C4-2B (cell line): ENCODE measurements at regions not wholly inside any gene's neighbourhood (a gene's known extent, or its start where the extent isn't known, plus 50 kb on each side); places are given as distances from the start of the nearest gene placed in this dataset.
"Not testable (repeated sequence)": the region's sequence is repeated elsewhere in the genome, so short reads cannot be mapped to it uniquely, and the experiment has no call there.

Experiments used
- H3K27ac ChIP-seq: fragments of 450-650 bp; 2 replicates; pipeline ENCODE4 v1.5.1; 2017

DNA sequence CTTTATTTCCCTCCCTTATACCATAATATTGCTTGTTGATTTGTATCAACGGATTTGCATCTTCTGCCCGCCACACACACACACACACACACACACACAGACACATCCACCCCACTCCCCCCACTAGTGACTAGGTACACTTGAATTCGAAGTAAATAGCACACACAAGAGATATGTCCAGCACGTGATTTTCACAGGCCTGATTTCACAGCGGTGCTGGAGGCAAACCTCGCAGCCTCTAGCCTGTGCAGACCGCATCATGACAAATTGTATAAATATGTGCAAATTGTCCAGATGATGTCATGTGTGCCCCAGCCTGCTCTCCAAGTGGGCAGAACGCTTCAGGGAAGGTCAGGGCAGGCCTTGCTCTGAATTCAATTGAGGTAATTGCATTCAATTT lies 153.8 kb upstream of the TPTE start:
- H3K27ac ChIP-seq: not testable (repeated sequence)

DNA sequence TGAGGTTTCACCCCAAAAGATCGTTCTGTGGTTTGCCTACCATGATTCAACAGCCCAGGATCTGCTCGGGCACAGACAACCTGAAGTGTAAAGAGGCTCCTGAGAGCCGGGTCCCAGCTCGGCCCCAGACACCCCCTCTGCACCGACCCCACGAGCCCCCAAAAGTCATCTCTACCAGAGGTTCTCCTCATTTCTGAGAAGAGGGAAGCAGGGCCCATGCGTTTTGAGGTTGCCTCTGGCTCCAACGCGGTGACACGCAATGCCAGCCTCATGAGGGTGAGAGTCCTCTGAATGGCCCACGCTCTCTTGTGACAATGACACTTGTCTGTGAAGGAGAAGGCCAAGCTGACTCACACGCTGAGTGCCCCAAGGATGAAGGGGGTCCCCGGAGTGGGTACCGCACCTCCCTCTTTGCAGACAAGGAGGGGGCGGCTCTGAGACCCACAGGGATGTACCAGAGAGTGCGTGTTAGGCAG lies 153.0 kb upstream of the TPTE start:
- H3K27ac ChIP-seq: not testable (repeated sequence)

- H3K27ac ChIP-seq: not testable (repeated sequence)
These were observed 152.1 kb upstream of the TPTE start for GRCh38 chr21:10369289-10369688.

DNA sequence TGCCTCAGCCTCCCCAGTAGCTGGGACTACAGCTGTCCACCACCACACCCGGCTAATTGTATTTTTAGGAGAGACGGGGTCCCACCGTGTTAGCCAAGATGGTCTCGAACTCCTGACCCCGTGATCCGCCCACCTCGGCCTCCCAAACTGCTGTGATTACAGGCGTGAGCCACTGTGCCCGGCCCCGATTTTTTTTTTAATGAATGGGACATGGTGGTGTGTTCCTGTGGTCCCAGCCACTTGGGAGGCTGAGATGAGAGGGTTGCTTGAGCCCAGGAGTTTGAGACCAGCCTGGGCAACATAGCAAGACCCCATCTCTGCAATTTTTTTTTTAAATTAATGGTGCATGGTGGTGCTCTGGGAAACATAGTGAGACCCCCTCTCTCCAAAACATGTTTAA lies 143.6 kb upstream of the TPTE start:
- H3K27ac ChIP-seq: not testable (repeated sequence)

DNA sequence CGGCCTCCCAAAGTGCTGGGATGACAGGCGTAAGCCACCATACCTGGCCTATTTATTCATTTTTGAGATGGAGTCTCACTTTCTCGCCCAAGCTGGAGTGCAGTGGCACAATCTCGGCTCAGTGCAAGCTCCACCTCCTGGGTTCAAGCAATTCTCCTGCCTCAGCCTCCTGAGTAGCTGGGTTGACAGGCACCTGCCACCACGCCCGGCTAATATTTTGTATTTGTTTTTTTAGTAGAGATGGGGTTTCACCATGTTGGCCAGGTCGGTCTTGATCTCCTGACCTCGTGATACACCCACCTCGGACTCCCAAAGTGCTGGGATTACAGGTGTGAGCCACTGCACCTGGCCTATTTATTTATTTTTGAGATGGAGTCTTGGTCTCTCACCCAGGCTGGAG lies 141.6 kb upstream of the TPTE start:
- H3K27ac ChIP-seq: not testable (repeated sequence)

DNA sequence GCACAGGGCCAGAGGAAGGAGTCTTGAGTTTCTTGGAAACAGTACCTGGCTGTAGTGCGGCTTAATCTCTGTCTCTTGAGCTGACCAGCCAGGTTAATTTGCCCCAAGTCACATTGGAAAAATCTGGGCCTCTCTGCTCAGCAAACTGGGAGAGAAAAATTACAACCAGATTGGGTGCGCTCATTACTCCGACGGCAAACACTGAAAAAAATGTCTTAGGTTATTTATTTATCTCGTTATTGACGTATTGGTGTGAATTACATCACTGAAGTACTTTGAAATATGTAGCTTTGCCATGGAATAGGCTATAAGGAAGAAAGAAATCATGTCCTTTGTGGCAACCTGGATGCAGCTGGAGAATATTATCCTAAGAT lies 139.7 kb upstream of the TPTE start:
- not testable (repeated sequence) for H3K27ac ChIP-seq

GRCh38 chr21:10382135-10382534 lies 139.2 kb upstream of the TPTE start:
- not testable (repeated sequence) for H3K27ac ChIP-seq

DNA sequence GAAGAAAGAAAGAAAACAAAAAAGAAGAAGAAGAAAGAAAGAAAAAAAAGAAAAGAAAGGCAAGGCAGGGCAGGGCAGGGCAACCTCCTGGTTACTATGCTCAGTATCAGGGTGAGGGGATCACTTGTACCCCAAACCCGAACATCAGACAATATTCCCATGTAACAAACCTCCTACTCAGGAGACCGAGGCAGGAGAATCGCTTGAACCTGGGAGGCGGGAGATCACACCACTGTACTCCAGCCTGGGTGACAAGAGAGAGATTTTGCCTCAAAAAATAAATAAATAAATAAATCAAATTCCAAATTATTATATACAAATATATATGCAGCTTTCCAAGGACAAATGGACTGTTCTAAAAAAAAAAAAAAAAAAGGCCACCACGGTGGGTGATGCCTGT lies 138.8 kb upstream of the TPTE start:
- not testable (repeated sequence) for H3K27ac ChIP-seq

GRCh38 chr21:10383571-10383970 lies 137.8 kb upstream of the TPTE start:
- not testable (repeated sequence) for H3K27ac ChIP-seq

GRCh38 chr21:10384304-10384861 lies 137.0 kb upstream of the TPTE start:
- H3K27ac ChIP-seq: not testable (repeated sequence)

GRCh38 chr21:10385202-10385601 lies 136.2 kb upstream of the TPTE start:
- not testable (repeated sequence) for H3K27ac ChIP-seq

- H3K27ac ChIP-seq: not testable (repeated sequence)
These were observed 135.4 kb upstream of the TPTE start for GRCh38 chr21:10385898-10386527.

GRCh38 chr21:10387692-10388450 lies 133.5 kb upstream of the TPTE start:
- H3K27ac ChIP-seq: not testable (repeated sequence)

- H3K27ac ChIP-seq: not testable (repeated sequence)
These were observed 132.8 kb upstream of the TPTE start for GRCh38 chr21:10388625-10389024.

DNA sequence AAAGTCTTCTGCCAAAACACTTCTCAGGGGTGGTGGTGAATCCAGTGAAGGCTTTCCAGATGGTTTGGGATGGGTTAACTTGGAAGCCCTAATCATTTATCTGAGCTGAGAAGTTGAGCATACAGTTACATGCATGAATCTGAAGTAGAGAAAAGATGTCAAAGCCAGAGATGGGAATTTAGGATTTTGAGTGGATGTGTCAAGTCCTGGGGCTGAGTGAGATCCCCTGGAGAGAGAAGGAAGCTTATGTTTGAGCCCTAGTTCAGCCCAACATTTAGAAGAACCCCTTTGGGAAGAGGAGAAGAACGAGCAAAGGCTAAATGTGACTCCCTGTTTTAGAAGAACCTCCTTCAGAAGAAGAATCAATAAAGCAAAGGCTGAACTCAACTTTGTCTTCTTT lies 129.1 kb upstream of the TPTE start:
- not testable (repeated sequence) for H3K27ac ChIP-seq

- H3K27ac ChIP-seq: not testable (repeated sequence)
These were observed 125.4 kb upstream of the TPTE start for GRCh38 chr21:10395963-10396362.

DNA sequence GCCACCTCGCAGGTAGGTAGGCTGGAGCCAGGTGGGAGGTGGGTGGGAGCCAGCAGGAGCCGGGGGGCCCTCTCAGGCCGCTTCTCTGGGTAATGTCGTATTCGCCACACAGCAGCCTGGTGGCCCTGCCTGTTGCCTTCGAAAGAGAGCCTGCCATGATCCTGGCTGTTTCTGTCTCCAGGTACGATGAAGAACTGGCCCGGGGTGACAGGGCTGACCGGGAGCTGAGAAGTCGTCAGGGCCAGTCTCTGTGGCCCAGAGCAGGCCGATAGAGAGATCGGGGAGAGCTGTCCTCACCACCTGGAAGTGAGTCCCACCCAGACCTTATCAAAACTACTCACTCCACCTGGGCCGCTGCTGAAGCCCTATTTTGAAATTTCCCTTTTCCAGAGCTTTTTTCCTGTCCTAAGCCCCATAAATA lies 123.9 kb upstream of the TPTE start:
- not testable (repeated sequence) for H3K27ac ChIP-seq

GRCh38 chr21:10398692-10399489 lies 122.5 kb upstream of the TPTE start:
- H3K27ac ChIP-seq: not testable (repeated sequence)

DNA sequence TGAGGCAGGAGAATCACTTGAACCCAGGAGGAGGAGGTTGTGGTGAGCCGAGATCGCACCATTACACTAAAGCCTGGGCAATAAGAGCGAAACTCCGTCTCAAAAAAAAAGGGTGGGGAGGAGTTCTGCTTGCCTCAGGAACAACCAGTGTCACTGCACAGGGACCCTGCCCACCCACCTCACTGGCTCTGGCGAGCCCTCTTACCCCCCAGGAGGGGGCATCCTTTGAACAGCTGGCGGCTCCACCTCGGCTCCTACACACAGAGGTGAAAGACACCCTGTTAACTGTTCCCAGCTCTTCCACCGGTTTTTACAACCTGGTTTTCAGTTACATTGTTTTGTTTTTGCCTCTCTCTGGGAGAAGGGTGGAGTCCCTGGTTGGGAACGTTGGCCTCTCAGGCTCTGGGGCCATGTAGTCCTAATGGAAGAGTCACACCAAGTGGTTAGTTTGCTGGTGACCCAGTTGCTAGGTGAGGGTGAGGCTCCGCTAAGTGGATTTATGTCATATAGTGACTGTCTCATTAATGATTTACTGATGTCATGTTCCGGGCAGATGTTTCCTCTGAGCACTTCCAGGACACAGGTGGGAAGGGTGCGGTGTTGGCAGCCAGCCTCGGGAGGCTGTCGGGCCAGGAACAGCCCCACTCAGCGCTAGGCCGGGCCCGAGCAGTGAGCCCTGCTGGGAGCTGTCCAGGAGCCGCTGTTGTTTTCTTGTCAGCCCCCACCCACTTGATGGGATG lies 120.6 kb upstream of the TPTE start:
- H3K27ac ChIP-seq: not testable (repeated sequence)

- not testable (repeated sequence) for H3K27ac ChIP-seq
These were observed 118.9 kb upstream of the TPTE start for GRCh38 chr21:10402461-10402860.

DNA sequence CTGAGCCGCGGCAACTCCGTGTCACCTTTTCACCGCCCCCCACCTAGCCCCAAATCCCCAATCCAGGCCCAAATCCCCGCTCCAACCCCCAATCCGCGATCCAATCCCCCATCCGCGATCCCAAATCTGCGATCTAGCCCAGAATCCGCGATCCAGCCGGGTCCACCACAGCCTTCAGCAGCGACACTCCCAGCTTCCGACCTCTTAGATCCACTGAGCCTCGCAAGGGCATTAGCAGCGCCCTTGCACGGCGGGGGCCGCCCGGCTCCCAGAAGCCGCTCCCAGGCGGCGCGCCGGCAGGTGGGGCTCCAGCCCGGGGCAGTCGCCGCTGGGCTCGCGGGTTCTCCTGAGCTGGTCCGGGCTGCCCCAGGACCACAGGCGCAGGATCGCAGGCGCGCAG lies 116.1 kb upstream of the TPTE start:
- not testable (repeated sequence) for H3K27ac ChIP-seq

- H3K27ac ChIP-seq: not testable (repeated sequence)
These were observed 111.6 kb upstream of the TPTE start for GRCh38 chr21:10409786-10410185.
